ENCODE measurements at regions not wholly inside any gene's neighbourhood (a gene's known extent, or its start where the extent isn't known, plus 50 kb on each side); places are given as distances from the start of the nearest gene placed in this dataset.

DNA sequence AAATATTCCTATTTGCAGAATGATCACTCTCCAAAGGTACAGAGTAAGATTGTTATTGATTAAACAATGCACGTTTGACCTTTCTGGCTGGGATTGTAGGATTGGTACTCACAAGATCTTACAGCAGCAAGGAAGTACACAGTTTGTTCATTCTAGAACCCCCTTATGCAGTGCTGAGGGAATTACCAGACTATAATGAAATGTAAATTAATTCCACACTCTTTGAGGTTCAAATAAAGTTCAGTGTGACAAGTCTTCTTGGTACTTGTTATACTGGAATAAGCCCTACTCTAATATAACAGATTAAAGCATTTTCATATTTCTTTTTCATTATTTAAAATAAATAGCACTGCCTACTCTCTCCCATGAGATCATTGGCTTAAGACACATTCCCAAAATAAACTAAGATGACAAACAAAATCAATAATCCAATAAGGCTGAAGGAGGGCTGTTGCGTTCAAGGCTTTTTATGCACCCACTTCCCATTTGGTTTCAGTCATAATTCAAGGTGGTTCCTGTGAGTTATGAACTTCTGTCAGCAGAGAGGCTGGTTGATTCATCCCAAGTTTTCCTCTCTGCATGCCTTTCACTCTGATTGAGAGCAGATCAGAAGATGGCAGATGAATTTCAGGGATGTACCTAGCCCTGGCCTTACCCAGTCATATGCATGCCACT, 881.5 kb downstream of the C6orf118 start:
- H3K27me3 ChIP-seq (ENCODE audit: control insufficient read depth, insufficient read depth, low read length, poor library complexity, severe bottlenecking), result no peaks in the 10 kb centered on the region
- no peak overlapping the region for H3K4me3 ChIP-seq (ENCODE audit: insufficient read depth, low read depth, low read length)
- 90 to 100% methylated on average over 2 of the region's 2 CpGs for WGBS, 2 experiments
- H3K36me3 ChIP-seq (ENCODE audit: control insufficient read depth, insufficient read depth, low read length), result no peaks in the 10 kb centered on the region
- H3K4me1 ChIP-seq (ENCODE audit: control insufficient read depth, insufficient read depth, low read length), result no peaks in the 10 kb centered on the region
- no peak overlapping the region for H3K27ac ChIP-seq (ENCODE audit: insufficient read depth, low read depth, low read length, poor library complexity, severe bottlenecking)
- H3K9me3 ChIP-seq (ENCODE audit: control insufficient read depth, low read length), result no peaks in the 10 kb centered on the region

DNA sequence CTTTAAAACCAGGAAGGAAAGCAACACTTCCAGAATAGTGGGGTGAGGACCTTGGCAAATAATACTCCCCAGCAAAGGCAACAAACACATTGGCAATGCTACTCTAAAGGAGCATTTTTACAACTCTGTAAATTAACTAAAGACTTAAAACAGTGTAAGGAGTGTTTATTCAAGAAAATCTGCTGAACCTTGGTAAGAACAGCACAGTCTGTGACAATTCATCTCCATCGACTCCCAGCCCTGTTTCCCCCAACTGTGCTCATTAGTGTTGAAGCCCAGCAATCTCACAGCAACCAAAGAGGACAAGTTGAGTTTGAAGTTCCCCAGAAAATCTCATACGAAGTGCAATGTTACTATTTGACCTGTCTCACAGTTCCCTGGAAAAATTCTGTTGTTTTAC, 884.9 kb downstream of the C6orf118 start:
- Histone ChIP-seq H3K4me3 (ENCODE audit: insufficient read depth, low read depth, low read length) (no peak overlapping the region), H3K9me3 (ENCODE audit: control insufficient read depth, low read length) (peaks cover 4% of the 10 kb centered on the region), H3K27me3 (ENCODE audit: control insufficient read depth, insufficient read depth, low read length, poor library complexity, severe bottlenecking) (no peaks in the 10 kb centered on the region), H3K36me3 (ENCODE audit: control insufficient read depth, insufficient read depth, low read length) (no peaks in the 10 kb centered on the region), H3K4me1 (ENCODE audit: control insufficient read depth, insufficient read depth, low read length) (no peaks in the 10 kb centered on the region), H3K27ac (ENCODE audit: insufficient read depth, low read depth, low read length, poor library complexity, severe bottlenecking) (no peak overlapping the region)
- WGBS, 2 experiments, result 82 to 91% methylated on average over 2 of the region's 2 CpGs

DNA sequence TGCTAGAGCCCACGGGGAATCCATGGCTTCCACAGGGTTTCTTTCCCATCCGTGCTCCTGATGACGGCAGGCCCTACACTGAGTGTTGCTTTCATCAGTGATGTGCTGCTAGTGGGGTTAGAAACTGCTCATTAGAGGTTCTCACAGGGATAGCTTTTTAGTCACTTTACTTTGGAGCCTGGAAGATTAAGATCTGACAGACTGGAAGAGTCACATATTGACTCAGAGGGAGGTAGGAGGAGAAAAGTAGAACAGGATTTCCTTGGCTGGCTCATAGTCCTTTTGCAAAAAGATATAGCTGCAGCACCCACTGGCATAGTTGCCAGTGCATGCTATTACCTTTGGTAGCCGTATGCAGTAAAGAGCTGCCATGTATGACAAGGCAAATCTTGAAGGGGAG, 890.3 kb downstream of the C6orf118 start:
- Histone ChIP-seq H3K27me3 (ENCODE audit: control insufficient read depth, insufficient read depth, low read length, poor library complexity, severe bottlenecking) (no peaks in the 10 kb centered on the region), H3K36me3 (ENCODE audit: control insufficient read depth, insufficient read depth, low read length) (no peaks in the 10 kb centered on the region), H3K9me3 (ENCODE audit: control insufficient read depth, low read length) (peaks cover 4% of the 10 kb centered on the region), H3K4me3 (ENCODE audit: insufficient read depth, low read depth, low read length) (no peak overlapping the region), H3K27ac (ENCODE audit: insufficient read depth, low read depth, low read length, poor library complexity, severe bottlenecking) (no peak overlapping the region), H3K4me1 (ENCODE audit: control insufficient read depth, insufficient read depth, low read length) (peaks cover 5% of the 10 kb centered on the region)
- WGBS, 2 experiments, result 96% methylated on average over 4 of the region's 4 CpGs

DNA sequence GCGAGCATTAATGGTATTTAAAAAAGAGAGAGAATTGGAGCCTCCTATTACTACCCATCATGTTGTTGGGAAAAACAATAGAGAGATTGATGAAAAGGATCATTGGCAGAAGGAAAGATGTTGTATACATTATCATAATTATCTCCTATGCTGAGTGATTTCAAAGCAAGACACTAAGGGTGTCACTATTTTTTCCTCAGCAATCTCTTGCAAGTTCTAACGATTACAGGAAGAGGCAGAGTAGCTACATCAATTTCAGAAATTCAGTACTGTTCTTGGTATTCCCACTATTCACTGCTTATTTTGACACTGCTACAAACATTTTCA, 891.2 kb downstream of the C6orf118 start:
- WGBS, 2 experiments, result 94 to 97% methylated on average over 1 to 2 of the region's 2 CpGs
- Histone ChIP-seq H3K27ac (ENCODE audit: insufficient read depth, low read depth, low read length, poor library complexity, severe bottlenecking) (no peak overlapping the region), H3K4me1 (ENCODE audit: control insufficient read depth, insufficient read depth, low read length) (peaks cover 5% of the 10 kb centered on the region)

DNA sequence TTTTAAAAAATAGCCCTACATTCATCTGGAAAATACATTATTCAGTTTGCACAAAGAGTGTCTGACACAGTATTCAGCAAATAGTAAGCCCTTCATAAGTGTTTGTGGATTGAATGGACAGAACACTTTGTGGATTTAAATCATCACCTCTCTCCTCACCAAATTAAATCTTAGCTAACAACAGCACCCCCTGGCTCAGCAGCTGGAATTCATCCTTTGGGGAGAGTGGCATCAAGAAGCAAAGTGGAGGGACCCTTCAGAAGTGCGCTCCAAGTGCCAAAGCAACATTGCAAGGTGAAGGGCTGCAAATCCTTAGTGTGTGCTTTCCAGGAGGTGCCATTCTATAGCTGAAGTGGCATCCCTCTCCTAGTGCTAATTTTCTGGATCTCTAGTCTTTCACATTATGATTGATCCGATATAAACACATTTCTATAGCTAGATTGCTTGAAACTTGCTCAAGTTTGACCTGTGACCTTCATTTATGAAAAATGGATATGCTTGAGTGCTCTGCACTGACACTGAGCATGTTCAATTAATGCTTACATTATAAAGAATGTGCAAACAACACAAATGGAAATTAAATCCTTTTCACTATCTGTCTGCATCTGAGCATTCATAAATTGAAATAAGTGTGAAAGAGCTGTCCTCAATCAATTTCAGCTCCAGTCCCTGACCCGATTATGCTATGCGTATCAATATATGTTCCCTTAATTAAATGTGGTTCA, 891.7 kb downstream of the C6orf118 start:
- Histone ChIP-seq H3K4me3 (ENCODE audit: insufficient read depth, low read depth, low read length) (no peak overlapping the region), H3K9me3 (ENCODE audit: control insufficient read depth, low read length) (peaks cover 4% of the 10 kb centered on the region), H3K27ac (ENCODE audit: insufficient read depth, low read depth, low read length, poor library complexity, severe bottlenecking) (no peak overlapping the region), H3K27me3 (ENCODE audit: control insufficient read depth, insufficient read depth, low read length, poor library complexity, severe bottlenecking) (no peaks in the 10 kb centered on the region), H3K4me1 (ENCODE audit: control insufficient read depth, insufficient read depth, low read length) (peaks cover 5% of the 10 kb centered on the region), H3K36me3 (ENCODE audit: control insufficient read depth, insufficient read depth, low read length) (no peaks in the 10 kb centered on the region)
- WGBS, 2 experiments, result 94 to 96% methylated on average over 4 of the region's 4 CpGs

More for the DNA sequence above, 891.2 kb downstream of the C6orf118 start:
- no peak overlapping the region for H3K4me3 ChIP-seq (ENCODE audit: insufficient read depth, low read depth, low read length)
- no peaks in the 10 kb centered on the region for H3K36me3 ChIP-seq (ENCODE audit: control insufficient read depth, insufficient read depth, low read length)
- peaks cover 4% of the 10 kb centered on the region for H3K9me3 ChIP-seq (ENCODE audit: control insufficient read depth, low read length)
- no peaks in the 10 kb centered on the region for H3K27me3 ChIP-seq (ENCODE audit: control insufficient read depth, insufficient read depth, low read length, poor library complexity, severe bottlenecking)

DNA sequence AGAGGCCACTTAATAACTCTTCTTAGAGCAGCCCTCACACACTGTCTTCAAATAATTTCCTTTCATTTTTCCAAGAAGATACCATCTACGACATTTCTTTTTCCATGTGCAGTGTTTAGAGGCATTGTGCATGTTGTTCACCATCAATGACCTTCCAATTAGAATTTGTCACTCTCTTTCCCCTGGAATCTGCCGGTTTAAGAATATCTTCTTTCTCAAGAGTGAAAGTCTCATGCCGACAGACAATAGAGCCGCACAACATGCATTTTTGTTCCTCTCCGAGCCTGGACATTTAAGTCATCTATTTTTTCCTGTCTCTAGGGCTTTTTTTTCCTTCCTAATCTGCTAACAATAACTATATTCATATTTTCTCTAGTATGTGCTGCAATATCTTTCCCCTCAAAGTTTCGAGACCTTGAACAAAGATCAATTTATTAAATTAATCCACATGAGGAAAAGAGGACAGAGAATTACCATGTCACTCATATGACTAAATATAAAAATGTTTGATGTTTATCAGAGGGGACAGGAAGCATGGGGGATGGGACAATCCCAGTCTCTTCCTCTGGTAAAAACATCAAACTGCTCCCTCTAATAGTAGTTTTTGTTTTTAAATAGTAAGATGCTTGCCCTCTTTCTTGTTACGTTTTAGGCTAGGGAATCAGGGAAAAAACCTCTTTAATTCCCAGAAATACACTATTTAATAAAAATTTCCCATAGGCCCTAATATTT, 893.4 kb downstream of the C6orf118 start:
- no peaks in the 10 kb centered on the region for H3K9me3 ChIP-seq (ENCODE audit: control insufficient read depth, low read length)
- WGBS, 2 experiments, result 80 to 89% methylated on average over 6 to 7 of the region's 7 CpGs

DNA sequence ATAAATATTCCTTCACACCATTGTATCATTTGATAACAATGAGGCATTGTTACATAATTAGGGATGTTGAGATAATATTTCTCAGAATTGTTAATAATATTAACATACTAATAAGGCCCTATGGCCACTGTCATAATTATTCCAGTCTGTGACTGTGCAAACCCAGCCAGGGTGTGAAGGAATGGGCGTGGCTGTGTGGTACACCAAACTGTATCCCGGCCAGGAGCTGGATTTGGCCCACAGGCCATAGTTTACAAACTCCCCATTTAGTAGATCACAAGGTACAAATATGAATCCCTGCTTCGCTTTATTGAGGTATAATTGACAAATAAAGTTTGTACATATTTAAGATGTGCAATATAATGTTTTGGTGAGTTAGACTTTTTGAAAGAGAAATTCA, 894.7 kb downstream of the C6orf118 start:
- no peaks in the 10 kb centered on the region for H3K36me3 ChIP-seq (ENCODE audit: control insufficient read depth, insufficient read depth, low read length)
- no peak overlapping the region for H3K4me3 ChIP-seq (ENCODE audit: insufficient read depth, low read depth, low read length)
- 95 to 100% methylated on average over 2 to 3 of the region's 3 CpGs for WGBS, 2 experiments
- no peaks in the 10 kb centered on the region for H3K27me3 ChIP-seq (ENCODE audit: control insufficient read depth, insufficient read depth, low read length, poor library complexity, severe bottlenecking)
- H3K4me1 ChIP-seq (ENCODE audit: control insufficient read depth, insufficient read depth, low read length), result peaks cover 5% of the 10 kb centered on the region
- H3K27ac ChIP-seq (ENCODE audit: insufficient read depth, low read depth, low read length, poor library complexity, severe bottlenecking), result no peak overlapping the region
- no peaks in the 10 kb centered on the region for H3K9me3 ChIP-seq (ENCODE audit: control insufficient read depth, low read length)

More for the DNA sequence above, 893.4 kb downstream of the C6orf118 start:
- H3K27me3 ChIP-seq (ENCODE audit: control insufficient read depth, insufficient read depth, low read length, poor library complexity, severe bottlenecking), result no peaks in the 10 kb centered on the region
- H3K27ac ChIP-seq (ENCODE audit: insufficient read depth, low read depth, low read length, poor library complexity, severe bottlenecking), result no peak overlapping the region
- H3K4me1 ChIP-seq (ENCODE audit: control insufficient read depth, insufficient read depth, low read length), result peaks cover 5% of the 10 kb centered on the region
- H3K4me3 ChIP-seq (ENCODE audit: insufficient read depth, low read depth, low read length), result no peak overlapping the region
- no peaks in the 10 kb centered on the region for H3K36me3 ChIP-seq (ENCODE audit: control insufficient read depth, insufficient read depth, low read length)

DNA sequence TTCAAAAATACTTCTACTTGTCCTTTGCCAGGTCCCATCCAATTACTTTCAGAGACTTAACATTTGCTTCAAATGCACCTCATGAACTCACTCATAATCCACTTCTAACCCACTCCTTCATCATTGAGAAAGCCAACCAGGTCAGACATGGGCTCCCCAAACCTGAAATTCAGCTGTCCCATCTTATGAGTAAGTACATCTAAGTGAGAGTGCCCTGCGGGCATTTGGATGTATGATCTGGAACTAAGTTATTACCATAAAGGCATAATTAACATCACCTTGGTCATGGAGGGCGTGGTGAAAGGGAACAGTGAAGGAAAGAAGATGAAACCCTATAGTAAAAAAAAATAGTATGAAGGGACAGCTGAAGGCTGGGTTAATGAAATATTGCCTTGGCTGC, 896.8 kb downstream of the C6orf118 start:
- no peak overlapping the region for H3K27ac ChIP-seq (ENCODE audit: insufficient read depth, low read depth, low read length, poor library complexity, severe bottlenecking)
- peaks cover 5% of the 10 kb centered on the region for H3K4me1 ChIP-seq (ENCODE audit: control insufficient read depth, insufficient read depth, low read length)
- 60 to 82% methylated on average over 2 of the region's 2 CpGs for WGBS, 2 experiments
- H3K4me3 ChIP-seq (ENCODE audit: insufficient read depth, low read depth, low read length), result no peak overlapping the region
- no peaks in the 10 kb centered on the region for H3K27me3 ChIP-seq (ENCODE audit: control insufficient read depth, insufficient read depth, low read length, poor library complexity, severe bottlenecking)
- H3K9me3 ChIP-seq (ENCODE audit: control insufficient read depth, low read length), result no peaks in the 10 kb centered on the region
- H3K36me3 ChIP-seq (ENCODE audit: control insufficient read depth, insufficient read depth, low read length), result no peaks in the 10 kb centered on the region

DNA sequence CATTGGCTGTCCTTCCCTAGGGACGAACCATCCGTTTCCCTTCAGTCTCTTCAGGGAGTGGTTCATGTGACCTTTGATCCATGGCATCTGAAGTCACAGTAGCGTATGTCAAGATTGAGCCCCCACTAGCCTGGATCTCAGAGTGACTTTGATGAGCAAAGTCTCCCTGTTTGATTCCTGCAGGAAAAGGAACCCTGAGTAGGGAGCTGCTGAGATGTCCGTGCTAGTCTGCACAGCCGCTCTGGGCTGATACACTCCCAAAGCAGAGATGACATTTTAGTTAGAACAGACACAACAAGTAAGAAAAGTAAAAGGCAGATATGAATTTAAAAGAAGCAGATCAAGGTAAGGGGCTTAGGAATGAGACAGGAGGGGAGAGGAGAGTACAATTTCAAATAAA, 899.4 kb downstream of the C6orf118 start:
- Histone ChIP-seq H3K9me3 (ENCODE audit: control insufficient read depth, low read length) (no peaks in the 10 kb centered on the region), H3K4me3 (ENCODE audit: insufficient read depth, low read depth, low read length) (no peak overlapping the region), H3K27ac (ENCODE audit: insufficient read depth, low read depth, low read length, poor library complexity, severe bottlenecking) (no peak overlapping the region), H3K27me3 (ENCODE audit: control insufficient read depth, insufficient read depth, low read length, poor library complexity, severe bottlenecking) (no peaks in the 10 kb centered on the region), H3K4me1 (ENCODE audit: control insufficient read depth, insufficient read depth, low read length) (no peaks in the 10 kb centered on the region), H3K36me3 (ENCODE audit: control insufficient read depth, insufficient read depth, low read length) (no peaks in the 10 kb centered on the region)
- 92 to 93% methylated on average over 5 of the region's 5 CpGs for WGBS, 2 experiments

DNA sequence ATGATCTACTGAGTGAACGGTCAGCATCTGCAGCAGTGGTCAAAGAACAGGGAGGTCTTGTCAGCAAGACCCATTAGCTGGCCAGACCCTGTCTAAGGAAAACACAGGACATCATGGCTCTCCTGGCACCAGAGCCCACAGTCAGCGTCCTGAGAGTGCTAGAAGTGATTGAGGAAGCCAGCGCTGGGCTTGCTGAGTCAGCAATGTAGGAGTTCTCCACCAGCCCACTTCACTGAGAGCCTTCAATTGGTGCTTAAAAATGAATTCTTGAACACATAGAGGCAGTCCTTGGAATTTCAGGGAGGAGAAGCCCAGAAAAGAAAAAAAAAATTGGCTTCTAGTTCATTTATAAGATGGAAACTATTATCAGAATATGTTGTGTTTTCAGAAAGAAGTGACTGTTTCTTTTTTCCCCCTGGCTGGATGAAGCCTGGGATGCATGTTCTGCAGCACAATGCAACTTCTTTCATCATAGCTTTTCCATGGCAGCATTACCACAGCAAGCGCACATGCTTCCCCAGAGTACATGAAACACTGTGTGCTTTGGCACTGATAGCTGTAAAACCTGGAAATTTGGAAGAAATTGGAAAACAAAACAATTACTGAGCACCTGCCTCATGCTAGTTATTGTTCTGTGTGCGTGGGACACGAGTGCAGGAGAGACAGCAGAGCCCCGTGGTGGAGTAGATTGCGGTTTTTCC, 899.9 kb downstream of the C6orf118 start:
- 96 to 97% methylated on average over 8 of the region's 8 CpGs for WGBS, 2 experiments
- no peaks in the 10 kb centered on the region for H3K9me3 ChIP-seq (ENCODE audit: control insufficient read depth, low read length)
- no peaks in the 10 kb centered on the region for H3K36me3 ChIP-seq (ENCODE audit: control insufficient read depth, insufficient read depth, low read length)
- no peak overlapping the region for H3K27ac ChIP-seq (ENCODE audit: insufficient read depth, low read depth, low read length, poor library complexity, severe bottlenecking)
- H3K4me1 ChIP-seq (ENCODE audit: control insufficient read depth, insufficient read depth, low read length), result no peaks in the 10 kb centered on the region
- H3K27me3 ChIP-seq (ENCODE audit: control insufficient read depth, insufficient read depth, low read length, poor library complexity, severe bottlenecking), result no peaks in the 10 kb centered on the region
- H3K4me3 ChIP-seq (ENCODE audit: insufficient read depth, low read depth, low read length), result no peak overlapping the region
